WI38 (cell line): ENCODE measurements at regions not wholly inside any gene's neighbourhood (a gene's known extent, or its start where the extent isn't known, plus 50 kb on each side); places are given as distances from the start of the nearest gene placed in this dataset.

Source experiments
- H3K4me3 ChIP-seq: 2 replicates; pipeline ENCODE4 v1.5.1; 2011; ENCODE audit warnings: low read depth, mild to moderate bottlenecking, control low read depth, low read length
- CTCF ChIP-seq: IDR thresholded peaks from 2 replicates; pipeline ENCODE4 v1.5.1; 2012; ENCODE audit warnings: low read depth, mild to moderate bottlenecking, control low read depth, low read length

GRCh38 chr9:38240051-38240450, 152.5 kb upstream of the ALDH1B1 start:
- TF ChIP-seq CTCF, result no peak
- no peak overlapping the region for H3K4me3 ChIP-seq

GRCh38 chr9:38235244-38235643, 157.3 kb upstream of the ALDH1B1 start:
- H3K4me3 ChIP-seq, result no peak overlapping the region
- no peak for TF ChIP-seq CTCF

- no peak overlapping the region for H3K4me3 ChIP-seq
- no peak for TF ChIP-seq CTCF
These were observed 157.9 kb upstream of the ALDH1B1 start for GRCh38 chr9:38234479-38235170.

GRCh38 chr9:38233796-38234355, 158.6 kb upstream of the ALDH1B1 start:
- TF ChIP-seq CTCF, result no peak
- no peak overlapping the region for H3K4me3 ChIP-seq

- no peak for TF ChIP-seq CTCF
- H3K4me3 ChIP-seq, result no peak overlapping the region
These were observed 159.2 kb upstream of the ALDH1B1 start for GRCh38 chr9:38233343-38233742.

- no peak overlapping the region for H3K4me3 ChIP-seq
- no peak for TF ChIP-seq CTCF
These were observed 159.6 kb upstream of the ALDH1B1 start for GRCh38 chr9:38232895-38233294.

GRCh38 chr9:38229504-38230155, 160.6 kb upstream of the SHB start:
- no peak overlapping the region for H3K4me3 ChIP-seq
- no peak for TF ChIP-seq CTCF
